ENCODE measurements at regions not wholly inside any gene's neighbourhood (a gene's known extent, or its start where the extent isn't known, plus 50 kb on each side); places are given as distances from the start of the nearest gene placed in this dataset.

DNA sequence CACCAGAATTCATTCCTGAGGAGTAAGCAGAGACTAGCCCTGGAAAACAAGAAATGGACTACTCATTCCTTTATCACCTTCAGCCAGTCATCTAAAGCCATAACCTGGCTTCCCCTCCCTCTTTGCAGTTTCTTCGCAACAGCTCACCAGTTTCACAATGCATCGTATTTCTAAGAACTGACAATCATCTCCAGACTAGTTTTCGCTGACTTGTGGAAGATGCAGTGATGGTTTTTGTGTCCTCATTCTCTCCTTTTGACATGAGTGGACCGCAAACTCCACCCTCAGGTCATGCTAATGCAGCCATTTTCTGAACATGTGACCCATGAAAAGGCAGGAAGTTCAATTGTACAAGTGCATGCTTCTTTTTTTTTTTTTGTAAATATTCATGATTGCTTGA lies 1203.5 kb downstream of the PCDH7 start:
- ChIA-PET POLR2A (no interaction called here), CTCF (no interaction called here)
- Mint-ChIP-seq H3K27ac (no peak overlapping the region), H3K27me3 (no peaks in the 10 kb centered on the region), H3K4me3 (no peak overlapping the region), H3K36me3 (ENCODE audit: low read depth) (no peaks in the 10 kb centered on the region), H3K4me1 (ENCODE audit: low read depth) (no peaks in the 10 kb centered on the region), H3K9me3 (peaks cover 10% of the 10 kb centered on the region)
- Histone ChIP-seq H3K36me3 (ENCODE audit: insufficient read depth, low read length) (no peaks in the 10 kb centered on the region), H3K27me3 (ENCODE audit: control insufficient read depth in 1 of 2, insufficient read depth in 2 of 2, low read length in 2 of 2) (no peaks in the 10 kb centered on the region), H3K4me1 (ENCODE audit: insufficient read depth, low read length) (no peaks in the 10 kb centered on the region), H3K27ac (ENCODE audit: low read depth in 1 of 2, low read length in 2 of 2) (no peak overlapping the region), H3K9me3 (ENCODE audit: control insufficient read depth in 1 of 2, insufficient read depth in 1 of 2, low read length in 2 of 2) (peaks cover 10 to 12% of the 10 kb centered on the region in 2 experiments), H3K4me3 (ENCODE audit: low read length) (no peak overlapping the region)
- intact Hi-C loops (cut with DNase I, micrococcal nuclease), result no loop called here
- ATAC-seq (ENCODE audit: poor library complexity), result no peak
- DNase-seq, result no peak
- TF ChIP-seq, protein P1, sequence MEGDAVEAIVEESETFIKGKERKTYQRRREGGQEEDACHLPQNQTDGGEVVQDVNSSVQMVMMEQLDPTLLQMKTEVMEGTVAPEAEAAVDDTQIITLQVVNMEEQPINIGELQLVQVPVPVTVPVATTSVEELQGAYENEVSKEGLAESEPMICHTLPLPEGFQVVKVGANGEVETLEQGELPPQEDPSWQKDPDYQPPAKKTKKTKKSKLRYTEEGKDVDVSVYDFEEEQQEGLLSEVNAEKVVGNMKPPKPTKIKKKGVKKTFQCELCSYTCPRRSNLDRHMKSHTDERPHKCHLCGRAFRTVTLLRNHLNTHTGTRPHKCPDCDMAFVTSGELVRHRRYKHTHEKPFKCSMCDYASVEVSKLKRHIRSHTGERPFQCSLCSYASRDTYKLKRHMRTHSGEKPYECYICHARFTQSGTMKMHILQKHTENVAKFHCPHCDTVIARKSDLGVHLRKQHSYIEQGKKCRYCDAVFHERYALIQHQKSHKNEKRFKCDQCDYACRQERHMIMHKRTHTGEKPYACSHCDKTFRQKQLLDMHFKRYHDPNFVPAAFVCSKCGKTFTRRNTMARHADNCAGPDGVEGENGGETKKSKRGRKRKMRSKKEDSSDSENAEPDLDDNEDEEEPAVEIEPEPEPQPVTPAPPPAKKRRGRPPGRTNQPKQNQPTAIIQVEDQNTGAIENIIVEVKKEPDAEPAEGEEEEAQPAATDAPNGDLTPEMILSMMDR (IDR thresholded peaks at IDR 0.05), result no peak

DNA sequence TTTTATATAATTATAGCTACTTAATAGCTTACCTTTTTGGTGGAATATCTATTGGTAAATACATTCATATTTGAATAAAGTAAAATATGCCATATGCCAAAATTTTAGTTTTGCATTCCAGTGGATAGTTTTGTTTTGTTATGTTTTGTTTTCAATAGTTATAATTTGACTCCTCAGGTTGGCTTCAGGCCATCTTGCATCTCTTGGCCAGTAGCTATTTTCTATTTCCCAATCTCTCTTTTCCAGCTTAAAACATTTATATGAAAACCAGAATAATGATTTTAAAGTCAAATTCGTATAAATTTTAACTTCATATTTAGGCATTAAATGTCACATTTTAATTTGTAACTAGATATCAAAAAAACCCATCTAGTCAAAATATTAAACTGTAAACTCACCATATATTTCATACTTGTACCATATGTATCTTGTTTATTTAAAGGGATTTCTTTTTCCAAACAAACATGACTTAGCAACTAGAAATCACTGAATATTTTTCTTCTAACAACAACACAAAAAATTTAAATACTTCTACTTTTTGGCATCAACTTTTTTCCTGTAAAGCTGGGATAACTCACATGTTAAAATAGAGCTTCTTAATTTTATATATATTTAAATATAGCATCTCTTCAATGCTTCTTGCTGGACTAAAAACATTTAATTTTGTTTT lies 1209.6 kb downstream of the PCDH7 start:
- H3K27me3 ChIP-seq (ENCODE audit: control insufficient read depth in 1 of 2, insufficient read depth in 2 of 2, low read length in 2 of 2), result no peaks in the 10 kb centered on the region
- no peak for ATAC-seq (ENCODE audit: poor library complexity)
- no peak overlapping the region for H3K4me3 Mint-ChIP-seq
- no peaks in the 10 kb centered on the region for H3K36me3 Mint-ChIP-seq (ENCODE audit: low read depth)
- H3K9me3 ChIP-seq (ENCODE audit: control insufficient read depth in 1 of 2, insufficient read depth in 1 of 2, low read length in 2 of 2), result peaks cover 4 to 10% of the 10 kb centered on the region in 2 experiments
- H3K4me3 ChIP-seq (ENCODE audit: low read length), result no peak overlapping the region
- intact Hi-C loops (cut with DNase I, micrococcal nuclease), result no loop called here
- DNase-seq, result no peak
- no peaks in the 10 kb centered on the region for H3K36me3 ChIP-seq (ENCODE audit: insufficient read depth, low read length)
- H3K4me1 Mint-ChIP-seq (ENCODE audit: low read depth), result no peaks in the 10 kb centered on the region
- H3K27me3 Mint-ChIP-seq, result no peaks in the 10 kb centered on the region
- no peaks in the 10 kb centered on the region for H3K4me1 ChIP-seq (ENCODE audit: insufficient read depth, low read length)
- TF ChIP-seq, protein P1 (IDR thresholded peaks at IDR 0.05), result no peak
- H3K9me3 Mint-ChIP-seq, result peaks cover 5% of the 10 kb centered on the region
- H3K27ac Mint-ChIP-seq, result no peak overlapping the region
- ChIA-PET POLR2A (no interaction called here), CTCF (no interaction called here)
- H3K27ac ChIP-seq (ENCODE audit: low read depth in 1 of 2, low read length in 2 of 2), result no peak overlapping the region

DNA sequence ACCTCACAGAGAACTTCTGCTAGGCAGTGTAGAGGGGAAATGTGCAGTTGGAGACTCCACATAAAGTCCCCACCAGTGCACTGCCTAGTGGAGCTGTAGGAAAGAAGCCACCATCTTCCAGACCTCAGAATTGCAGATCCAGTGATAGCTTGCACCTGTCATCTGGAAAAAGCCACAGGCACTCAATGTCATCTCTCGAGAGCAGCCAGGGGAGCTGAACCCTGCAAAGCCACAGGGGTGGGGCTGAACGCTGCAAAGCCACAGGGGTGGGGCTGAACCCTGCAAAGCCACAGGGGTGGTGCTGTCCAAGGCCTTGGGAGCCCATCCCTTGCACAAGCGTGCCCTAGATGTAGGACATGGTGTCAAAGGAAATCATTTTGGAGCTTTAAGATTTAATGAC lies 1226.3 kb downstream of the PCDH7 start:
- ChIA-PET POLR2A (no interaction called here), CTCF (no interaction called here)
- Mint-ChIP-seq H3K9me3 (peaks cover 8% of the 10 kb centered on the region), H3K4me1 (ENCODE audit: low read depth) (no peaks in the 10 kb centered on the region), H3K36me3 (ENCODE audit: low read depth) (no peaks in the 10 kb centered on the region), H3K4me3 (no peak overlapping the region), H3K27ac (no peak overlapping the region), H3K27me3 (no peaks in the 10 kb centered on the region)
- Histone ChIP-seq H3K27me3 (ENCODE audit: control insufficient read depth in 1 of 2, insufficient read depth in 2 of 2, low read length in 2 of 2) (no peaks in the 10 kb centered on the region), H3K4me1 (ENCODE audit: insufficient read depth, low read length) (no peaks in the 10 kb centered on the region), H3K9me3 (ENCODE audit: control insufficient read depth in 1 of 2, insufficient read depth in 1 of 2, low read length in 2 of 2) (peaks cover 3 to 9% of the 10 kb centered on the region in 2 experiments), H3K36me3 (ENCODE audit: insufficient read depth, low read length) (no peaks in the 10 kb centered on the region), H3K27ac (ENCODE audit: low read depth in 1 of 2, low read length in 2 of 2) (no peak overlapping the region), H3K4me3 (ENCODE audit: low read length) (no peak overlapping the region)
- intact Hi-C loops (cut with DNase I, micrococcal nuclease), result no loop called here
- TF ChIP-seq, protein P1 (IDR thresholded peaks at IDR 0.05), result no peak
- DNase-seq (no peak), ATAC-seq (ENCODE audit: poor library complexity) (no peak)
